Panc1 (cell line): ENCODE measurements at regions not wholly inside any gene's neighbourhood (a gene's known extent, or its start where the extent isn't known, plus 50 kb on each side); places are given as distances from the start of the nearest gene placed in this dataset.

Experiments used
- ATAC-seq: fragments of 200-7000 bp; cut with Tn5 transposase; 2 replicates; pipeline ENCODE4 v1.9.1; 2020; ENCODE audit warnings: mild to moderate bottlenecking, moderate library complexity
- BruUV-seq: library from RNA; stranded (reverse); fragments of 400-500 nt; replicated peaks from 2 replicates; lab custom pipeline; 2021; lab: Mats Ljungman, UMichigan
- CTCF ChIA-PET: fragments of 300-600 bp; sonication (Branson Sonifier 250); formaldehyde crosslinking; loops from one replicate; lab custom pipeline; 2022; ENCODE audit warnings: antibody characterized with exemption; lab: Charles Lee
- POLR2A ChIA-PET: fragments of 300-600 bp; sonication (Branson Sonifier 250); formaldehyde crosslinking; loops from one replicate; lab custom pipeline; 2022; ENCODE audit warnings: antibody characterized with exemption; lab: Charles Lee
- DNase-seq: peaks from one replicate; pipeline ENCODE4 v3.0.0-alpha.2; 2010; ENCODE audit warnings: low read depth, low spot score
- H3K27ac ChIP-seq: 2 replicates; pipeline ENCODE4 v1.5.1; 2011; ENCODE audit warnings: mild to moderate bottlenecking, low read length, inconsistent platforms
- H3K27me3 ChIP-seq: fragments of 200-500 bp; sonication (Bioruptor generic); 2 replicates; pipeline ENCODE4 v1.6.0; 2014; ENCODE audit warnings: low read length, inconsistent platforms; ENCODE audit not compliant: control insufficient read depth, insufficient read depth
- H3K36me3 ChIP-seq: fragments of 200-500 bp; sonication (Bioruptor generic); 2 replicates; pipeline ENCODE4 v1.5.1; 2014; ENCODE audit warnings: inconsistent platforms, mild to moderate bottlenecking, low read length, moderate library complexity; ENCODE audit not compliant: control insufficient read depth, insufficient read depth
- H3K4me1 ChIP-seq: 2 replicates; pipeline ENCODE4 v1.5.1; 2011; ENCODE audit warnings: inconsistent platforms, mild to moderate bottlenecking, low read length, moderate library complexity; ENCODE audit not compliant: control insufficient read depth, insufficient read depth
- H3K4me3 ChIP-seq, 2 experiments: 2 replicates each; pipeline ENCODE4 v1.5.1; 2011 to 2012; ENCODE audit warnings: low read depth in 2 of 2, low read length in 2 of 2, mild to moderate bottlenecking in 2 of 2, inconsistent platforms in 1 of 2, moderate library complexity in 1 of 2
- H3K9me3 ChIP-seq: fragments of 200-500 bp; sonication (Bioruptor generic); 2 replicates; pipeline ENCODE4 v1.5.1; 2014; ENCODE audit warnings: low read depth, mild to moderate bottlenecking, inconsistent platforms, low read length, moderate library complexity; ENCODE audit not compliant: control insufficient read depth, insufficient read depth
- CTCF ChIP-seq: fragments of 450-650 bp; IDR thresholded peaks from 2 replicates; pipeline ENCODE4 v1.5.1; 2017; ENCODE audit warnings: mild to moderate bottlenecking
- POLR2AphosphoS5 ChIP-seq: IDR thresholded peaks from 2 replicates; pipeline ENCODE4 v1.6.1; 2012; ENCODE audit warnings: mild to moderate bottlenecking, low read depth, low read length, moderate library complexity
- SIN3A ChIP-seq: IDR thresholded peaks from 2 replicates; pipeline ENCODE4 v1.6.1; 2012; ENCODE audit warnings: low read depth, mild to moderate bottlenecking, low read length, moderate library complexity, borderline replicate concordance; ENCODE audit not compliant: insufficient read depth
- TCF7L2 ChIP-seq: IDR thresholded peaks from 2 replicates; pipeline ENCODE4 v1.6.1; 2011; ENCODE audit warnings: mild to moderate bottlenecking, low read depth, low read length, inconsistent platforms
- in situ Hi-C: cut with HindIII; loops from 2 replicates; pipeline ENCODE4 v1.10.0; 2016; ENCODE audit warnings: low sequenced_read_pairs, low pct_unique_long_range_greater_than_20kb
- intact Hi-C: fragments of 100-400 bp; cut with micrococcal nuclease; formaldehyde crosslinking; loops from one replicate; pipeline ENCODE4 v1.10.0; 2022; ENCODE audit not compliant: unreplicated experiment
- TF ChIP-seq, protein P1 (sequence below), 2 experiments: IDR thresholded peaks; 2 replicates each; pipeline ENCODE4 v1.6.1; 2011 to 2012; ENCODE audit warnings: low read depth in 2 of 2, control low read depth in 1 of 2, low read length in 1 of 2, mild to moderate bottlenecking in 1 of 2, moderate library complexity in 1 of 2; ENCODE audit not compliant: insufficient read depth in 1 of 2

GRCh38 chr14:53409969-53410368 is 256.8 kb upstream of the DDHD1 start:
- Histone ChIP-seq H3K27me3 (no peaks in the 10 kb centered on the region), H3K36me3 (no peaks in the 10 kb centered on the region), H3K9me3 (no peaks in the 10 kb centered on the region), H3K4me3 (no peak overlapping the region), H3K27ac (no peak overlapping the region), H3K4me1 (no peaks in the 10 kb centered on the region)
- ATAC-seq (no peak), DNase-seq (no peak)
- intact Hi-C loops (no loop called here), in situ Hi-C loops (no loop called here)
- TF ChIP-seq SIN3A (no peak), POLR2AphosphoS5 (no peak), TCF7L2 (no peak), CTCF (no peak)
- TF ChIP-seq, protein P1, sequence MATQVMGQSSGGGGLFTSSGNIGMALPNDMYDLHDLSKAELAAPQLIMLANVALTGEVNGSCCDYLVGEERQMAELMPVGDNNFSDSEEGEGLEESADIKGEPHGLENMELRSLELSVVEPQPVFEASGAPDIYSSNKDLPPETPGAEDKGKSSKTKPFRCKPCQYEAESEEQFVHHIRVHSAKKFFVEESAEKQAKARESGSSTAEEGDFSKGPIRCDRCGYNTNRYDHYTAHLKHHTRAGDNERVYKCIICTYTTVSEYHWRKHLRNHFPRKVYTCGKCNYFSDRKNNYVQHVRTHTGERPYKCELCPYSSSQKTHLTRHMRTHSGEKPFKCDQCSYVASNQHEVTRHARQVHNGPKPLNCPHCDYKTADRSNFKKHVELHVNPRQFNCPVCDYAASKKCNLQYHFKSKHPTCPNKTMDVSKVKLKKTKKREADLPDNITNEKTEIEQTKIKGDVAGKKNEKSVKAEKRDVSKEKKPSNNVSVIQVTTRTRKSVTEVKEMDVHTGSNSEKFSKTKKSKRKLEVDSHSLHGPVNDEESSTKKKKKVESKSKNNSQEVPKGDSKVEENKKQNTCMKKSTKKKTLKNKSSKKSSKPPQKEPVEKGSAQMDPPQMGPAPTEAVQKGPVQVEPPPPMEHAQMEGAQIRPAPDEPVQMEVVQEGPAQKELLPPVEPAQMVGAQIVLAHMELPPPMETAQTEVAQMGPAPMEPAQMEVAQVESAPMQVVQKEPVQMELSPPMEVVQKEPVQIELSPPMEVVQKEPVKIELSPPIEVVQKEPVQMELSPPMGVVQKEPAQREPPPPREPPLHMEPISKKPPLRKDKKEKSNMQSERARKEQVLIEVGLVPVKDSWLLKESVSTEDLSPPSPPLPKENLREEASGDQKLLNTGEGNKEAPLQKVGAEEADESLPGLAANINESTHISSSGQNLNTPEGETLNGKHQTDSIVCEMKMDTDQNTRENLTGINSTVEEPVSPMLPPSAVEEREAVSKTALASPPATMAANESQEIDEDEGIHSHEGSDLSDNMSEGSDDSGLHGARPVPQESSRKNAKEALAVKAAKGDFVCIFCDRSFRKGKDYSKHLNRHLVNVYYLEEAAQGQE (IDR thresholded peaks at IDR 0.05; ENCODE audit: insufficient read depth in 1 of 2, low read depth in 2 of 2, low read length in 1 of 2), result no peak
- CTCF ChIA-PET, result no interaction called here
- no TSS peak for BruUV-seq
- POLR2A ChIA-PET, result no interaction called here

DNA sequence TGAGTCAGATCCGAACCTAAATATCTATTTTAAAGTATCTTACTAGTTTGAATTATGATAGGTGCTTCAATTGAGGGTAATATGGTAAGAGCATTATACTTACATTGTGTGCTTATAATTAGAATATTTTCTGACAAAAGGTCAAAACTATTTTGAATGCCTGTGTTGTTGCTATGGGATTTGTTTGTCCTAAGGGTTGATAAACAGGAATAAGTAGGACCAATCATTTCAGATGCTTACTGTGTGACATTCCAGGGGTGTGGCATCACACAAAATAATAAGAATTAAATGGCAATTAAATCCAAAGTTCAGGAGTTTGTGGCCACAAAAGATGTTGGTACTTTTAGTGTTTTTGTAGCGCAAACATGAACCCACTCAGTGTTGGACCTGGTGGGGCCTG is 256.2 kb upstream of the DDHD1 start:
- CTCF ChIA-PET, result no interaction called here
- Histone ChIP-seq H3K36me3 (no peaks in the 10 kb centered on the region), H3K27ac (no peak overlapping the region)

More for the DNA sequence above, 256.2 kb upstream of the DDHD1 start:
- no TSS peak for BruUV-seq
- no peaks in the 10 kb centered on the region for H3K9me3 ChIP-seq
- intact Hi-C loops, result no loop called here
- H3K4me1 ChIP-seq, result no peaks in the 10 kb centered on the region
- no peaks in the 10 kb centered on the region for H3K27me3 ChIP-seq
- in situ Hi-C loops, result no loop called here
- H3K4me3 ChIP-seq, result no peak overlapping the region
- TF ChIP-seq SIN3A, result no peak
- TF ChIP-seq, protein P1 (IDR thresholded peaks at IDR 0.05; ENCODE audit: insufficient read depth in 1 of 2, low read depth in 2 of 2, low read length in 1 of 2), result no peak
- no peak for TF ChIP-seq TCF7L2
- no peak for TF ChIP-seq CTCF
- no peak for TF ChIP-seq POLR2AphosphoS5
- POLR2A ChIA-PET, result no interaction called here
- ATAC-seq, result no peak
- DNase-seq, result no peak
